AG10803 (cell line): ENCODE measurements at regions not wholly inside any gene's neighbourhood (a gene's known extent, or its start where the extent isn't known, plus 50 kb on each side); places are given as distances from the start of the nearest gene placed in this dataset.

Experiments used
- DNase-seq: peaks from one replicate; pipeline ENCODE4 v3.0.0; 2010; ENCODE audit warnings: low read depth
- H3K4me3 ChIP-seq: 2 replicates; pipeline ENCODE4 v1.5.1; 2011; ENCODE audit warnings: mild to moderate bottlenecking, low read length, control low read depth
- TF ChIP-seq, protein P1 (sequence below): conservative IDR thresholded peaks from 2 replicates; pipeline ENCODE4 v1.5.1; 2011; ENCODE audit warnings: mild to moderate bottlenecking, low read length, control low read depth, inconsistent platforms

- no peak overlapping the region for H3K4me3 ChIP-seq
- TF ChIP-seq, protein P1, sequence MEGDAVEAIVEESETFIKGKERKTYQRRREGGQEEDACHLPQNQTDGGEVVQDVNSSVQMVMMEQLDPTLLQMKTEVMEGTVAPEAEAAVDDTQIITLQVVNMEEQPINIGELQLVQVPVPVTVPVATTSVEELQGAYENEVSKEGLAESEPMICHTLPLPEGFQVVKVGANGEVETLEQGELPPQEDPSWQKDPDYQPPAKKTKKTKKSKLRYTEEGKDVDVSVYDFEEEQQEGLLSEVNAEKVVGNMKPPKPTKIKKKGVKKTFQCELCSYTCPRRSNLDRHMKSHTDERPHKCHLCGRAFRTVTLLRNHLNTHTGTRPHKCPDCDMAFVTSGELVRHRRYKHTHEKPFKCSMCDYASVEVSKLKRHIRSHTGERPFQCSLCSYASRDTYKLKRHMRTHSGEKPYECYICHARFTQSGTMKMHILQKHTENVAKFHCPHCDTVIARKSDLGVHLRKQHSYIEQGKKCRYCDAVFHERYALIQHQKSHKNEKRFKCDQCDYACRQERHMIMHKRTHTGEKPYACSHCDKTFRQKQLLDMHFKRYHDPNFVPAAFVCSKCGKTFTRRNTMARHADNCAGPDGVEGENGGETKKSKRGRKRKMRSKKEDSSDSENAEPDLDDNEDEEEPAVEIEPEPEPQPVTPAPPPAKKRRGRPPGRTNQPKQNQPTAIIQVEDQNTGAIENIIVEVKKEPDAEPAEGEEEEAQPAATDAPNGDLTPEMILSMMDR: no peak
- no peak for DNase-seq
Measured at GRCh38 chr6:106918115-106918514, 56.4 kb downstream of the CD24 start.

DNA sequence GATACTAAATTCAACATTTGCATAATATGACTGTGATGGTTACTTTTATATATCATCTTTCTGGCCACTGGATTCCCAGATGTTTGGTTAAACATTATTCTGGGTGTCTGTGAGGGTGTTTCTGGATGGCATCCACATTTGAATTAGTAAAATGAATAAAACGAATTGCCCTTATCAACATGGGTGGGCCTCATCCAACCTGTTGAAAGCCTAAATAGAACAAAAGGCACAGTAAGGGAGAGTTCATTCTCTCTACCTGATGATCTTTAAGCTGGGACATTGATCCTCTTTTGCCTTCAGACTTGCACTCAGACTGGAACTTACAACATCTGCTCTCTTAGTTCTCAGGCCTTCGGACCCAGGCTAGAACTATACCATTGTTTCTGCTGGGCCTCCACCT is 57.6 kb downstream of the CD24 start:
- no peak for DNase-seq
- TF ChIP-seq, protein P1: no peak
- no peak overlapping the region for H3K4me3 ChIP-seq

DNA sequence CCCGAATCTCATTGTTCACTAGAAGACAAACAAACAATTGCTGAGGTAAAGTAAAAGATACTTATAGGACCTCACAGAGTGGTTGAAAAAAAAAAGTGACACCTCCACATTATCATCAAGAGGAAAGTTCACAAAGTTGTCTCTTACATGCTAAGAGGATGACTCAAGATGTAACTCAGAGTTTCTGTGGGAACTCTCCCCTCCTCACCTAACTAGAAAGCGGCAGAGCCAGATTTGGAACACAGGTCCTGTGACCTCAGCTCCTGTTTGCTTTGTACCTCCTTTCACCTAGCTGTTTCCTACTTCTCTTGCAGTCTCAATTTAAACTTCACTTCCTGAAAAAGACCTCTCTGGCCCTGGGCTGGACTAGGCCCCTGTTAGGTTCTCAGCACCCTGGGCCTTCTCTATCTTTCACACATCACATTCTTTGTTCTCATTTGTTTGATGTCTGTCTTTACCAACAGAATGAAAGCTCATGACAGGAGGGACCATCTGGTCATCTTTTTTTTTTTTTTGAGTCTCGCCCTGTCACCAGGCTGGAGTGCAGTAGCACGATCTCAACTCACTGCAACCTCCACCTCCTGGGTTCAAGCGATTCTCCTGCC is 60.8 kb downstream of the CD24 start:
- DNase-seq: no peak
- H3K4me3 ChIP-seq: no peak overlapping the region
- TF ChIP-seq, protein P1: no peak

DNA sequence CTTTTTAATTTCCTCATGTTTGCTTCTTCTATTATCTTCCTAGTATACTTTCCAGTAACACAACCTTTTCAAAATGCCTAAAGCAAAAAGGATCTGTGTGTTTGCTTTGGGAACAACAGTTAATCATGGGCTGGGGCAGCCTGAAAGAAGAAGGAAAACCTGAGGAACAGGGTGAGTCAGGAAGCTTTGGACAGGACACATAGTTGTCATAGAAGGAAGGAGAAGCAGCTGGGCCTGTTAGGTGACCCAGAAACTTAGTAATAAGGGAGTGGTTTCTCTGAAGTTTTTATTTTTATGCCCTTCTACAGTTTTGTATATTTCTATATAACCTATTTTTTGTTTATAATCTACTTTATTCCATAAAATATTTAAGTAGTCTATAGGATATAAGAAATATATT is 61.4 kb downstream of the CD24 start:
- H3K4me3 ChIP-seq: no peak overlapping the region
- TF ChIP-seq, protein P1: no peak

GRCh38 chr6:106912091-106912490 is 62.4 kb downstream of the CD24 start:
- DNase-seq: no peak
- TF ChIP-seq, protein P1: no peak
- H3K4me3 ChIP-seq: no peak overlapping the region

More for the DNA sequence above, 61.4 kb downstream of the CD24 start:
- no peak for DNase-seq

DNA sequence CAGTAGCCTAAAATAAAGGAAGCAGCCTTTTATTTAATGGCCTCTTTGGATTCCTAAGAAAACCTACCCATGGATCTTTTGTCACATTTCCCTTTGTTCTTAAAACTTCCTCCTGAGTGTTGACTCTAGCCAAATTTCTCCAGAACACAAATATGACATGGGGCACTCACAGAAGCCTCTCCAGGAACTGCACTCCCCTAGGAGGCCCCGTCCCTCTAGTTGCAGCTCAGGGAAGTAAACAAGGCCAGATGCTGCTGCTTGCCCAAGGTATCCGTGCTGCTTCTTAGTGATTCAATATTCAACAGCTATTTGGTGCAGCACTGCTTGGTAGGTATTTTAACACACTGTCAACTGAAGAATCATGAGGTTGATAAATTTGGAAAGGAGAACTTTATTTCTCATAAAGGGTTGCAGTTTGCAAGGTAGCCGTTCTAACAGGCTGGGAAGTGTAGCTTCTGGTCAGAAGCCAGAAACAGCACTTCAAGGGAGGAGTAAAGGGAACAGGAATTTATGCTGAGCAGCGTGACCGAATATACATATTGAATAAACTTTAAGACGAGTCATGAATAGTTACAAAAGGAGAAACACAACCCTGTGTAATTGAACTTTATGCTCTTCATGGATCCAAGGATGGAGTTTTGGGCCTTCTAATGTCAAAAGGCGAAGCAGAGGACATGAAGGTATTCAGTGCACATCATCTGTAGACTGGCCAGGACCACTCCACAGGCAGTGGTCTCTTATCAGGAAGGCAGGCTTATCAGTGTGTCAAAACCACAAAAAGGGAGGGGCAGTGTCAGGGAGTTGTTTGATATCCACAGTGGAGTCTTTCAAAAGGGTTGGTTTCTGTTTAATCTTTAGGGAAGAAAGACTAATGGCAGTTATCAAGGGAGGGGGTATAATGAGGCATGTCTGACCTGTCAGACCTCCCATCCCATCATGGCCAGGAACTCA is 63.3 kb downstream of the CD24 start:
- DNase-seq: no peak
- no peak overlapping the region for H3K4me3 ChIP-seq
- TF ChIP-seq, protein P1: no peak
